CD4-positive, alpha-beta memory T cell (primary cell): ENCODE measurements at regions not wholly inside any gene's neighbourhood (a gene's known extent, or its start where the extent isn't known, plus 50 kb on each side); places are given as distances from the start of the nearest gene placed in this dataset.

Experiments used
- CTCF ChIA-PET: fragments of 350-600 bp; sonication (Branson Sonifier 250); formaldehyde crosslinking; loops from one replicate; lab custom pipeline; 2021; ENCODE audit warnings: inconsistent platforms; ENCODE audit not compliant: partially characterized antibody; lab: Charles Lee
- POLR2A ChIA-PET: fragments of 350-600 bp; sonication (Branson Sonifier 250); formaldehyde crosslinking; loops from one replicate; lab custom pipeline; 2021; ENCODE audit not compliant: partially characterized antibody; lab: Charles Lee
- DNase-seq, 5 donors: peaks; one replicate each; pipeline versions ENCODE4 v3.0.0 to v3.0.0-alpha.2; 2020 to 2022; ENCODE audit warnings: mixed read lengths in 1 of 5
- H3K27ac ChIP-seq: one replicate; pipeline ENCODE4 v1.7.0; 2013; ENCODE audit warnings: low read depth, low read length
- H3K27me3 ChIP-seq: 2 replicates; pipeline ENCODE4 v1.7.0; 2013; ENCODE audit warnings: mild to moderate bottlenecking, low read length, moderate library complexity; ENCODE audit not compliant: insufficient read depth
- H3K36me3 ChIP-seq: 2 replicates; pipeline ENCODE4 v1.7.0; 2013; ENCODE audit warnings: mild to moderate bottlenecking, low read length, moderate library complexity; ENCODE audit not compliant: insufficient read depth
- H3K4me1 ChIP-seq: 2 replicates; pipeline ENCODE4 v1.7.0; 2013; ENCODE audit warnings: mild to moderate bottlenecking, low read length, moderate library complexity; ENCODE audit not compliant: insufficient read depth
- H3K4me3 ChIP-seq, 2 donors: one replicate each; pipeline ENCODE4 v1.7.0; 2013; ENCODE audit warnings: low read length in 2 of 2, mild to moderate bottlenecking in 1 of 2
- H3K9me3 ChIP-seq, 2 donors: one replicate each; pipeline ENCODE4 v1.7.0; 2013; ENCODE audit warnings: low read length in 2 of 2, control low read depth in 1 of 2; ENCODE audit not compliant: control insufficient read depth in 1 of 2
- H3K27ac Mint-ChIP-seq, 7 donors: one replicate each; pipeline ENCODE4 v1.8.0; 2020 to 2021; ENCODE audit warnings: mixed read lengths in 7 of 7, mild to moderate bottlenecking in 6 of 7, inconsistent platforms in 3 of 7, moderate library complexity in 3 of 7
- H3K27me3 Mint-ChIP-seq, 2 donors: one replicate each; pipeline ENCODE4 v1.8.0; 2020 to 2021; ENCODE audit warnings: mixed read lengths in 2 of 2
- H3K36me3 Mint-ChIP-seq, 2 donors: one replicate each; pipeline ENCODE4 v1.8.0; 2020 to 2021; ENCODE audit warnings: mixed read lengths in 2 of 2, inconsistent platforms in 1 of 2, mild to moderate bottlenecking in 1 of 2
- H3K4me1 Mint-ChIP-seq, 4 donors: one replicate each; pipeline ENCODE4 v1.8.0; 2020 to 2021; ENCODE audit warnings: mixed read lengths in 4 of 4, mild to moderate bottlenecking in 1 of 4
- H3K4me3 Mint-ChIP-seq, 8 donors: one replicate each; pipeline ENCODE4 v1.8.0; 2020 to 2021; ENCODE audit warnings: mixed read lengths in 8 of 8, mild to moderate bottlenecking in 7 of 8, moderate library complexity in 6 of 8, inconsistent platforms in 3 of 8
- H3K9me3 Mint-ChIP-seq, 8 donors: one replicate each; pipeline ENCODE4 v1.8.0; 2020 to 2021; ENCODE audit warnings: mixed read lengths in 8 of 8, mild to moderate bottlenecking in 5 of 8, inconsistent platforms in 3 of 8, moderate library complexity in 1 of 8
- intact Hi-C: fragments of 100-400 bp; cut with micrococcal nuclease; formaldehyde crosslinking; loops from one replicate; pipeline ENCODE4 v1.15.1; 2023

DNA sequence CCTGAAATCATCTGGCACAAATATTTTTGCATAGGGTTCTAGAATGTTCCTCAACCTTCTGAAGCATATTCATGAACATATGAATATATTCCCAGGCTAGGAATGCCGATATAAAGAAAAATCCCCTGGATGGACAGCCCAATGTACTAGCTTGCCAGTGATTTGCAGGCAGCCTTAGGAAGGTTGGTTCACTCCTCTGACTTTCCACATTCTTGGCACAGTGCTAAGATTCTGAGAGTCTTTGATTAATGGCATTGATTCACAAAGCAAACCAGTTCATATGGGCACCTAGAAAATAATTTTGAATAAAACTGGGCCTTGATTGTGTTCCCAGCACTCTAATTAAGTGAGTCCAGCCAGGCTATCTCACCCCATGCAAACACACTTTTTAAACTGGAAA, 56.9 kb upstream of the ENPP4 start:
- Mint-ChIP-seq H3K36me3 (no peaks in the 10 kb centered on the region), H3K27me3 (peaks cover 0 to 4% of the 10 kb centered on the region in 2 donors), H3K27ac (no peak overlapping the region), H3K4me1 (peaks cover 0 to 4% (median 0%) of the 10 kb centered on the region in 4 donors), H3K9me3 (peaks cover 0 to 3% (median under 1%) of the 10 kb centered on the region in 8 donors), H3K4me3 (no peak overlapping the region)
- intact Hi-C loops = no loop called here
- ChIA-PET POLR2A (no interaction called here), CTCF (no interaction called here)
- Histone ChIP-seq H3K9me3 (no peaks in the 10 kb centered on the region), H3K4me1 (no peaks in the 10 kb centered on the region), H3K36me3 (no peaks in the 10 kb centered on the region), H3K27ac (no peak overlapping the region), H3K27me3 (no peaks in the 10 kb centered on the region), H3K4me3 (no peak overlapping the region)
- no peak for DNase-seq

DNA sequence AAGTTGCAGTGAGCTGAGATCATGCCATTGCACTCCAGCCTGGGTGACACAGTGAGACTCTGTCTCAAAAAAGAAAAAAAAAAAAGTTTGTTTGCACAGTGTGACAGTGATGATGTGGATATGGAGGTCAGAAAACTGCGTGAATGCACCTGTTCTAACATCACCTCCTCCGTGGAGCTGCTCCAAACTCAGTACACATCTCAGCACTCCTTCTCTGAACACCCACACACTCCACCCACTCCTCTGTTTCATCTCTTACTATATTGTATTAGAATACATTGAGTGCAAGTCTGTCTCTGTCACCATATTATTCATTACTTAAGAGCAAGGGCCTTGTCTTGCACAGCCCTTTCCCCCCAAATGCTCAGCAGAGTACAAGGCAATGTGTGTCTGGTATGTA, 51.5 kb upstream of the ENPP4 start:
- no peaks in the 10 kb centered on the region for H3K36me3 ChIP-seq
- ChIA-PET CTCF (interaction anchor here (2.7 kb wide), 1 partner anchor 12 kb away, joined by 13 read pairs; no protein-coding TSS in a partner anchor), POLR2A (interaction anchor here (0.6 kb wide), 1 partner anchor 9 kb away, joined by 4 read pairs; no protein-coding TSS in a partner anchor)
- peaks cover 6 to 12% (median 8%) of the 10 kb centered on the region in 4 donors for H3K4me1 Mint-ChIP-seq
- no peaks in the 10 kb centered on the region for H3K27me3 Mint-ChIP-seq
- no peak overlapping the region for H3K4me3 Mint-ChIP-seq
- H3K4me3 ChIP-seq = no peak overlapping the region
- H3K9me3 Mint-ChIP-seq = no peaks in the 10 kb centered on the region
- no peak overlapping the region for H3K27ac ChIP-seq
- H3K36me3 Mint-ChIP-seq = no peaks in the 10 kb centered on the region
- DNase-seq = no peak
- intact Hi-C loops = no loop called here
- peak overlapping the region in 2 of 7 donors; percentile 0 to 4 for H3K27ac Mint-ChIP-seq
- no peaks in the 10 kb centered on the region for H3K27me3 ChIP-seq
- no peaks in the 10 kb centered on the region for H3K4me1 ChIP-seq
- H3K9me3 ChIP-seq = no peaks in the 10 kb centered on the region

DNA sequence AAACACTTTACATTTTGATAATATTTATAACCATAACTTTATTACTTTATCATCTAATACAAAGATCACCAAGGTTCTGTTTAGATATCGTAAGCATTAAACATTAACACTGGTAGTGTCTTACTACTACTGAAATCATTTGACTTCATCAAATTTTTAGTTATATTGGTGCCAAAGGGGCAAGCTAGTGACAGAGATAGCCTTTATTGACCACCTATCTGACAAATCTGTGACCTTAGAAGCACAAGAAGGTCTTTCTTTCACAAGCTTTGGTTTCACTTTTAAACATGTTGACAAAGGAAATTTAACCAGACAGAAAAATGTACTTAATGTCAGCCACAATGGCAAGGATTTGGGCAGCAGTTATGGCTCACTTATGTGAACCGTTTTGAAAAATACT, 50.7 kb upstream of the ENPP4 start:
- peak overlapping the region in 1 of 8 donors; percentile 7 for H3K4me3 Mint-ChIP-seq
- H3K36me3 Mint-ChIP-seq = no peaks in the 10 kb centered on the region
- H3K9me3 ChIP-seq = no peaks in the 10 kb centered on the region
- H3K4me1 ChIP-seq = no peaks in the 10 kb centered on the region
- intact Hi-C loops = no loop called here
- H3K27ac Mint-ChIP-seq = no peak overlapping the region
- no peak for DNase-seq
- H3K4me1 Mint-ChIP-seq = peaks cover 6 to 12% (median 8%) of the 10 kb centered on the region in 4 donors
- no peaks in the 10 kb centered on the region for H3K27me3 ChIP-seq
- no peaks in the 10 kb centered on the region for H3K9me3 Mint-ChIP-seq
- no peaks in the 10 kb centered on the region for H3K27me3 Mint-ChIP-seq
- no peak overlapping the region for H3K4me3 ChIP-seq
- no peaks in the 10 kb centered on the region for H3K36me3 ChIP-seq
- POLR2A ChIA-PET = no interaction called here
- H3K27ac ChIP-seq = no peak overlapping the region
- CTCF ChIA-PET = interaction anchor here (2.7 kb wide), 1 partner anchor 11 kb away, joined by 13 read pairs; no protein-coding TSS in a partner anchor
